Fibroblast of lung (primary cell): ENCODE measurements at regions not wholly inside any gene's neighbourhood (a gene's known extent, or its start where the extent isn't known, plus 50 kb on each side); places are given as distances from the start of the nearest gene placed in this dataset.
A peak's percentile ranks its signal among the peaks of the same experiment; 100 is the strongest.

Source experiments
- DNase-seq, 2 donors: peaks; one replicate each; pipeline versions ENCODE4 v3.0.0 to v3.0.0-alpha.2; 2010; ENCODE audit warnings: low read depth in 2 of 2
- H2AFZ ChIP-seq: 2 replicates; pipeline ENCODE4 v1.5.1; 2012; ENCODE audit warnings: low read length, control low read depth, inconsistent platforms
- H3K27ac ChIP-seq: 2 replicates; pipeline ENCODE4 v1.5.1; 2011; ENCODE audit warnings: low read length, control low read depth; ENCODE audit not compliant: insufficient read depth
- H3K27me3 ChIP-seq: 2 replicates; pipeline ENCODE4 v1.5.1; 2011; ENCODE audit warnings: mild to moderate bottlenecking, low read length; ENCODE audit not compliant: control insufficient read depth, insufficient read depth
- H3K36me3 ChIP-seq: 2 replicates; pipeline ENCODE4 v1.5.1; 2011; ENCODE audit warnings: low read length; ENCODE audit not compliant: control insufficient read depth, insufficient read depth
- H3K4me1 ChIP-seq: 2 replicates; pipeline ENCODE4 v1.5.1; 2011; ENCODE audit warnings: low read length; ENCODE audit not compliant: control insufficient read depth, insufficient read depth; ENCODE audit errors: extremely low read depth
- H3K4me2 ChIP-seq: 2 replicates; pipeline ENCODE4 v1.5.1; 2011; ENCODE audit warnings: low read length, control low read depth; ENCODE audit not compliant: insufficient read depth; ENCODE audit errors: extremely low read depth
- H3K4me3 ChIP-seq, 4 experiments: fragments of 200-600 bp in 1 of 4; sonication (generic) in 1 of 4; replicated peaks in 1 of 4; 2 replicates each; pipeline ENCODE4 v1.5.1; 2011 to 2016; ENCODE audit warnings: low read length in 4 of 4, low read depth in 3 of 4, mild to moderate bottlenecking in 3 of 4, control low read depth in 2 of 4, inconsistent platforms in 1 of 4, mixed read lengths in 1 of 4; ENCODE audit not compliant: insufficient read depth in 1 of 4; ENCODE audit errors: control extremely low read depth in 1 of 4
- H3K79me2 ChIP-seq: 2 replicates; pipeline ENCODE4 v1.5.1; 2012; ENCODE audit warnings: mild to moderate bottlenecking, low read length, inconsistent platforms; ENCODE audit not compliant: control insufficient read depth, insufficient read depth
- H3K9ac ChIP-seq: 2 replicates; pipeline ENCODE4 v1.5.1; 2011; ENCODE audit warnings: mild to moderate bottlenecking, low read length, control low read depth; ENCODE audit not compliant: insufficient read depth
- H3K9me3 ChIP-seq: 2 replicates; pipeline ENCODE4 v1.5.1; 2012; ENCODE audit warnings: low read depth, low read length; ENCODE audit not compliant: control insufficient read depth, insufficient read depth
- H4K20me1 ChIP-seq: 2 replicates; pipeline ENCODE4 v1.5.1; 2011; ENCODE audit warnings: low read length; ENCODE audit not compliant: control insufficient read depth, insufficient read depth; ENCODE audit errors: extremely low read depth
- CTCF ChIP-seq, 2 donors: IDR thresholded peaks in 1 of 2; conservative IDR thresholded peaks in 1 of 2; 1 replicate in 1 of 2; 2 replicates in 1 of 2; pipeline ENCODE4 v1.5.1; 2011 to 2012; ENCODE audit warnings: low read length in 2 of 2, control low read depth in 1 of 2, inconsistent platforms in 1 of 2, low read depth in 1 of 2, mild to moderate bottlenecking in 1 of 2
- EZH2 ChIP-seq: IDR thresholded peaks from 2 replicates; pipeline ENCODE4 v1.5.1; 2012; ENCODE audit warnings: low read length, control low read depth, mild to moderate bottlenecking; ENCODE audit errors: missing control alignments

GRCh38 chr12:71071536-71072097 lies 86.2 kb downstream of the TSPAN8 start:
- TF ChIP-seq EZH2 (no peak), CTCF (conservative IDR thresholded peaks at IDR 0.05 in 1 of 2, IDR thresholded peaks at IDR 0.05 in 1 of 2; ENCODE audit: low read depth in 1 of 2, low read length in 2 of 2) (no peak)
- H2AFZ ChIP-seq, result no peak overlapping the region
- H3K4me2 ChIP-seq, result no peak overlapping the region
- H3K9ac ChIP-seq, result no peak overlapping the region
- no peaks in the 10 kb centered on the region for H3K9me3 ChIP-seq
- H3K4me3 ChIP-seq, result no peak overlapping the region
- H3K79me2 ChIP-seq, result no peaks in the 10 kb centered on the region
- DNase-seq, result peak; percentile 7 to 25
- no peak overlapping the region for H3K27ac ChIP-seq
- no peaks in the 10 kb centered on the region for H3K27me3 ChIP-seq
- H4K20me1 ChIP-seq, result no peaks in the 10 kb centered on the region
- no peaks in the 10 kb centered on the region for H3K4me1 ChIP-seq
- H3K36me3 ChIP-seq, result no peaks in the 10 kb centered on the region

- H3K4me1 ChIP-seq, result no peaks in the 10 kb centered on the region
- H2AFZ ChIP-seq, result no peak overlapping the region
- no peaks in the 10 kb centered on the region for H3K27me3 ChIP-seq
- TF ChIP-seq CTCF (conservative IDR thresholded peaks at IDR 0.05 in 1 of 2, IDR thresholded peaks at IDR 0.05 in 1 of 2; ENCODE audit: low read depth in 1 of 2, low read length in 2 of 2), result no peak
- peak; percentile 17 to 66 for DNase-seq
- no peak overlapping the region for H3K4me3 ChIP-seq
- H3K79me2 ChIP-seq, result no peaks in the 10 kb centered on the region
- no peaks in the 10 kb centered on the region for H4K20me1 ChIP-seq
- H3K27ac ChIP-seq, result no peak overlapping the region
- no peaks in the 10 kb centered on the region for H3K9me3 ChIP-seq
- H3K9ac ChIP-seq, result no peak overlapping the region
- H3K4me2 ChIP-seq, result no peak overlapping the region
- no peaks in the 10 kb centered on the region for H3K36me3 ChIP-seq
These were observed 87.2 kb downstream of the TSPAN8 start for GRCh38 chr12:71070416-71071128.

- Histone ChIP-seq H3K79me2 (no peaks in the 10 kb centered on the region), H3K27me3 (no peaks in the 10 kb centered on the region), H2AFZ (no peak overlapping the region), H3K36me3 (no peaks in the 10 kb centered on the region), H3K4me1 (no peaks in the 10 kb centered on the region), H3K9me3 (no peaks in the 10 kb centered on the region), H3K4me2 (no peak overlapping the region), H4K20me1 (no peaks in the 10 kb centered on the region), H3K9ac (no peak overlapping the region), H3K27ac (no peak overlapping the region), H3K4me3 (no peak overlapping the region)
- TF ChIP-seq CTCF (conservative IDR thresholded peaks at IDR 0.05 in 1 of 2, IDR thresholded peaks at IDR 0.05 in 1 of 2; ENCODE audit: low read depth in 1 of 2, low read length in 2 of 2), result no peak
- no peak for TF ChIP-seq EZH2
- peak in 1 of 2 donors; percentile 19 for DNase-seq
These were observed 88.5 kb downstream of the TSPAN8 start for GRCh38 chr12:71069311-71069710.
